Smooth muscle cell (in vitro differentiated cells): ENCODE measurements at regions not wholly inside any gene's neighbourhood (a gene's known extent, or its start where the extent isn't known, plus 50 kb on each side); places are given as distances from the start of the nearest gene placed in this dataset.

Source experiments
- DNase-seq: peaks from one replicate; lab custom pipeline; 2025; ENCODE audit not compliant: unreplicated experiment; lab: John Stamatoyannopoulos, UW
- H2AFZ ChIP-seq: fragments of 200-600 bp; sonication (generic); 2 replicates; pipeline ENCODE4 v1.6.0; 2016; ENCODE audit warnings: antibody characterized with exemption, low read depth, mild to moderate bottlenecking
- H3F3A ChIP-seq: fragments of 200-600 bp; sonication (generic); 2 replicates; pipeline ENCODE4 v1.6.0; 2017; ENCODE audit warnings: antibody characterized with exemption, low read depth
- H3K27ac ChIP-seq: fragments of 200-600 bp; sonication (generic); 2 replicates; pipeline ENCODE4 v1.5.1; 2016; ENCODE audit warnings: low read depth, mild to moderate bottlenecking
- H3K27me3 ChIP-seq: fragments of 200-600 bp; sonication (generic); 2 replicates; pipeline ENCODE4 v1.6.1; 2016; ENCODE audit warnings: low read depth, mild to moderate bottlenecking
- H3K36me3 ChIP-seq: fragments of 200-600 bp; sonication (generic); 2 replicates; pipeline ENCODE4 v1.5.1; 2016; ENCODE audit warnings: low read depth
- H3K4me1 ChIP-seq: fragments of 200-600 bp; sonication (generic); 2 replicates; pipeline ENCODE4 v1.5.1; 2016; ENCODE audit warnings: low read depth
- H3K4me2 ChIP-seq: fragments of 200-600 bp; sonication (generic); 2 replicates; pipeline ENCODE4 v1.6.0; 2016; ENCODE audit warnings: mild to moderate bottlenecking
- H3K4me3 ChIP-seq: fragments of 200-600 bp; sonication (generic); 2 replicates; pipeline ENCODE4 v1.5.1; 2016; ENCODE audit warnings: mild to moderate bottlenecking
- H3K79me2 ChIP-seq: fragments of 200-600 bp; sonication (generic); 2 replicates; pipeline ENCODE4 v1.6.0; 2016; ENCODE audit warnings: low read depth, mild to moderate bottlenecking
- H3K9ac ChIP-seq: fragments of 200-600 bp; sonication (generic); 2 replicates; pipeline ENCODE4 v1.6.0; 2016; ENCODE audit warnings: low read depth
- H3K9me3 ChIP-seq: fragments of 200-600 bp; sonication (generic); replicated peaks from 2 replicates; pipeline ENCODE4 v1.5.1; 2016; ENCODE audit warnings: low read depth
- H4K20me1 ChIP-seq: fragments of 200-600 bp; sonication (generic); 2 replicates; pipeline ENCODE4 v1.6.0; 2016; ENCODE audit warnings: low read depth
- WGBS: methylation state at CpG from one replicate; pipeline ENCODE4 v1.1.7; 2016; ENCODE audit warnings: low lambda C conversion rate; 5-methylcytosine and 5-hydroxymethylcytosine counted together
- TF ChIP-seq, protein P1 (sequence below): fragments of 200-600 bp; sonication (generic); IDR thresholded peaks from 2 replicates; pipeline ENCODE4 v1.5.1; 2017; ENCODE audit warnings: borderline replicate concordance, mild to moderate bottlenecking, antibody characterized with exemption; ENCODE audit not compliant: insufficient read depth, poor library complexity, severe bottlenecking

DNA sequence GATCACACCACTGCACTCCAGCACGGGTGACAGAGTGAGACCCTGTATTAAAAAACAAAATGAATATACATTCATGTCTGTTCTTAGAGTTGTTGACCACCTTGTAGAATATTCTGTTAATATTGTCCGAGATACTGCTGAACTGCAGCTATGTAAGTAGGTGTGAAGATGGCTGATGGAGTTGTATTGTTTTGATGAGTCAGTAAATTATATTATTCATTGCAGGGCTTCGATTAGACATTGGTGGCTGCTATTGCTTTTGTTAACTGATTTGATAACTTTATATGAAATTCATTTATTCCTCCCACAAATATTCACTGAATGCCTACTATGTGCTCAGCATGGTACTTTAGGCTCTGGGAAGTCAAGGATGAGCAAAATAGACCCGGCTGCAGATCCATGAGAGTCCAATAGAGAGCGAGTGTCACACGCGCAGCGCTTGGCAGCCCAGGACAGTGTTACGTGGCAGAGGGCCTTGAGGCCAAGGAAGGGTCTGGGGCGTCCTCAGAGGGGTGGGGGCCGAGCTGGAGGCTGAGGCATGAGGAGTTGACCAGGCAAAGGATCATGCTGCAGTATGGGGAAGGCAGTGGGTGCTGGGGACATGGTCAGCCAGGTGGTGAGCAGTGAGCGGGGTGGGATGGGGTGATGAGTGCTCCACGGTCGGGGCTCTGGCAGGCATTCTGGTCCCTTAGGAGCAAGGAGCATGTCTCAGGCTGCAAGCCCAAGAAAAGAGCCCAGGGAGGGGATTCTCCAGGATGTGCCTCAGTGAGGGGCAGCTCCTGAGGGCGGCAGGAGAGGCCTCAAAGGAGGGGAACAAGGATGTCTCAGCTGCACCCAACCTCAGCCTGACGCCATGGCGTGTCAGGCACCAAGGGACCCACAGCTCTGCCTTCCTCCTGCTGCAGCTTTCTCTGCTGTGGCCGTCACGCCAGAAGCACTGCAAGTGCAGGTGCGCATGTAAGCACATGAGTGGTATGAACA is 243.5 kb downstream of the GADD45G start:
- no peak overlapping the region for H3K9ac ChIP-seq
- H3K4me2 ChIP-seq: no peak overlapping the region
- H3K79me2 ChIP-seq: no peaks in the 10 kb centered on the region
- no peaks in the 10 kb centered on the region for H3F3A ChIP-seq
- H3K4me3 ChIP-seq: no peak overlapping the region
- H4K20me1 ChIP-seq: no peaks in the 10 kb centered on the region
- no peak for DNase-seq
- no peaks in the 10 kb centered on the region for H3K27me3 ChIP-seq
- no peaks in the 10 kb centered on the region for H3K4me1 ChIP-seq
- TF ChIP-seq, protein P1, sequence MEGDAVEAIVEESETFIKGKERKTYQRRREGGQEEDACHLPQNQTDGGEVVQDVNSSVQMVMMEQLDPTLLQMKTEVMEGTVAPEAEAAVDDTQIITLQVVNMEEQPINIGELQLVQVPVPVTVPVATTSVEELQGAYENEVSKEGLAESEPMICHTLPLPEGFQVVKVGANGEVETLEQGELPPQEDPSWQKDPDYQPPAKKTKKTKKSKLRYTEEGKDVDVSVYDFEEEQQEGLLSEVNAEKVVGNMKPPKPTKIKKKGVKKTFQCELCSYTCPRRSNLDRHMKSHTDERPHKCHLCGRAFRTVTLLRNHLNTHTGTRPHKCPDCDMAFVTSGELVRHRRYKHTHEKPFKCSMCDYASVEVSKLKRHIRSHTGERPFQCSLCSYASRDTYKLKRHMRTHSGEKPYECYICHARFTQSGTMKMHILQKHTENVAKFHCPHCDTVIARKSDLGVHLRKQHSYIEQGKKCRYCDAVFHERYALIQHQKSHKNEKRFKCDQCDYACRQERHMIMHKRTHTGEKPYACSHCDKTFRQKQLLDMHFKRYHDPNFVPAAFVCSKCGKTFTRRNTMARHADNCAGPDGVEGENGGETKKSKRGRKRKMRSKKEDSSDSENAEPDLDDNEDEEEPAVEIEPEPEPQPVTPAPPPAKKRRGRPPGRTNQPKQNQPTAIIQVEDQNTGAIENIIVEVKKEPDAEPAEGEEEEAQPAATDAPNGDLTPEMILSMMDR: no peak
- H3K36me3 ChIP-seq: no peaks in the 10 kb centered on the region
- H3K27ac ChIP-seq: no peak overlapping the region
- no peaks in the 10 kb centered on the region for H3K9me3 ChIP-seq
- WGBS: 88% methylated on average over 20 of the region's 20 CpGs
- H2AFZ ChIP-seq: no peak overlapping the region

DNA sequence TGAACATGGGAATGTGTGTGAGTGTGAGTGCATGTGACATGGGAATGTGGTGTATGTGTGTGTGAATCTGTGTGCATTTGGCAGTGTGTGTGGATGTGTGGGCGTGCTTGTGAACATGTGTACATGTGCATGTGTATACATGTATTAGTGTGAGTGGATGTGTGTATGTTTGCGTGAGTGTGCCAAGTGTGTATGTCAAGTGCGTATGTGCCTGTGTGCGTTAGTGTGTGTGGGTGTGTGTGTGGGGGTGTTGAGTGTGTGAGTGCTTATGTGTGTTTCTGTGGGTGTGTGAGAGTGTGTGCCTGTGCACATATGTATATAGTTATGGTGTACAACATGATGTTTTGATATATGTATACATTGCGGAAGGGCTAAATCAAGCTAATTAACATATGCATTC is 244.3 kb downstream of the GADD45G start:
- whole genome bisulfite sequencing: 95% methylated on average over 5 of the region's 5 CpGs
- Histone ChIP-seq H2AFZ (no peak overlapping the region), H3K4me1 (no peaks in the 10 kb centered on the region), H3K9ac (no peak overlapping the region), H3K27me3 (no peaks in the 10 kb centered on the region), H3K79me2 (no peaks in the 10 kb centered on the region), H3K36me3 (no peaks in the 10 kb centered on the region), H4K20me1 (no peaks in the 10 kb centered on the region), H3K4me2 (no peak overlapping the region), H3K9me3 (no peaks in the 10 kb centered on the region), H3K27ac (no peak overlapping the region), H3K4me3 (no peak overlapping the region), H3F3A (no peaks in the 10 kb centered on the region)
- no peak for DNase-seq
- TF ChIP-seq, protein P1: no peak

GRCh38 chr9:89850153-89850552 is 245.3 kb downstream of the GADD45G start:
- H3K9ac ChIP-seq: no peak overlapping the region
- H3K27ac ChIP-seq: no peak overlapping the region
- 57% methylated on average over 3 of the region's 3 CpGs for WGBS
- H2AFZ ChIP-seq: no peak overlapping the region
- no peaks in the 10 kb centered on the region for H3K27me3 ChIP-seq
- H3K4me3 ChIP-seq: no peak overlapping the region
- H3K4me2 ChIP-seq: no peak overlapping the region
- DNase-seq: no peak
- no peaks in the 10 kb centered on the region for H3F3A ChIP-seq
- H3K36me3 ChIP-seq: no peaks in the 10 kb centered on the region
- H4K20me1 ChIP-seq: no peaks in the 10 kb centered on the region
- no peaks in the 10 kb centered on the region for H3K9me3 ChIP-seq
- TF ChIP-seq, protein P1: no peak
- H3K4me1 ChIP-seq: no peaks in the 10 kb centered on the region
- no peaks in the 10 kb centered on the region for H3K79me2 ChIP-seq
